NCI-H1417 (cell line): ENCODE measurements at regions not wholly inside any gene's neighbourhood (a gene's known extent, or its start where the extent isn't known, plus 50 kb on each side); places are given as distances from the start of the nearest gene placed in this dataset.
"Not testable (repeated sequence)": the region's sequence is repeated elsewhere in the genome, so short reads cannot be mapped to it uniquely, and the experiment has no call there.

Experiments used
- DNase-seq, 3 experiments: peaks; one replicate each; lab custom pipeline; 2025; lab: John Stamatoyannopoulos, UW

- peak in 1 of 3 experiments; percentile 18 for DNase-seq
Measured at GRCh38 chr6:23499549-23499948, 626.5 kb upstream of the NRSN1 start.

DNA sequence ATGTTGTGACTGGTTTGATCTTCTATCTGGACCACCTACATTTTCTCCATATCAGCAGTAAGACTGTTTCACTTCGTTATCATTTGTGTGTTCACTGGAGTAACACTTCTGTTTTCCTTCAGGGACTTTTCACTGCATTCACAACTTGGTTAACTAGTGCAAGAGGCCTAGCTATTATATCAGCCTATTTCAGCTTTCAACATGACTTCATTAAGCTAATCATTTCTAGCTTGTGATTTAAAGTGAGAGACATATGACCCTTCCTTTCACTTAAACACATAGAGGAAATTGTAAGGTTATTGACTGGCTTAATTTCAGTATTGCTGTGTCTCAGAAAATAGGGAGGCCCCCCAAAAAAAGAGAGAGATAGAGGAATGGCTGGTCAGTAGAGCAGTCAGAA lies 622.8 kb upstream of the NRSN1 start:
- no peak for DNase-seq

DNA sequence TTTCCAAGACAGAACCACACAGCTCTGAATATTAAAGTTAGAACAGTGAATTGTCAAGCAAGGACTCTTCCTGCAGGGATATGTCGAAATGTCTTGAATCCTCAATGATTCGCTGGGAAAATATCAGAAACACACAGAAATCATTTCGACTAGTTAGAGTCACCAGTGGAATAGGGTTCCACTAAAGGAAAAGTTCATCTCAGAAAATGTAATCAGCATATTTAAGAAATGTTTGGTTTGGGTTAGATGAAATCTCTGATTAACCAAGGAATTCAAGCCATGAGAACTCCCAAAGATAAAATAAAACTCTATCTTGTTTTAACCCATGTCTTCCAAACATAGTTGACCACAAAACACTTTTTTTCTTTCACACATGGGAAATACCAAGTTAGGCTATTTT lies 621.0 kb upstream of the NRSN1 start:
- no peak for DNase-seq

GRCh38 chr6:23510778-23511510 lies 615.1 kb upstream of the NRSN1 start:
- DNase-seq, result no peak

DNA sequence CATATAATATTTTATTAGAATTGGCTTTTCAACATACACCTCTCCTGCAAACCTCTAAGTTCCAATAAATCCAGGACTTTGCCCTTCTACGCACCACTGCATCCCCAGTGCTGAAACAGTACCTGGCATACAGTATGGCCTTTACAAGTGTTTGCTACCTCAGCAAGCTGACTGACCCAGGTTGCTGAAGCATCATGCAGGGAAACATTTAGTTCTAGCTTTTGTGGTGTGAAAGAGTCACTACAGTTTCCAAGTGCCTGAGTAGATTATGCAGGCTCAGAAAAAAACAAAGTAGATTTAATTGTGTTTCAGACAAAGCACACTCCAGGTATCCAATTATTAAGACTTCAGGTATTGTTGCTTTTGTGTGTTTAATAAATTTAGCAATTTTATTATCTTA lies 614.2 kb upstream of the NRSN1 start:
- peak in 1 of 3 experiments; percentile 19 for DNase-seq

DNA sequence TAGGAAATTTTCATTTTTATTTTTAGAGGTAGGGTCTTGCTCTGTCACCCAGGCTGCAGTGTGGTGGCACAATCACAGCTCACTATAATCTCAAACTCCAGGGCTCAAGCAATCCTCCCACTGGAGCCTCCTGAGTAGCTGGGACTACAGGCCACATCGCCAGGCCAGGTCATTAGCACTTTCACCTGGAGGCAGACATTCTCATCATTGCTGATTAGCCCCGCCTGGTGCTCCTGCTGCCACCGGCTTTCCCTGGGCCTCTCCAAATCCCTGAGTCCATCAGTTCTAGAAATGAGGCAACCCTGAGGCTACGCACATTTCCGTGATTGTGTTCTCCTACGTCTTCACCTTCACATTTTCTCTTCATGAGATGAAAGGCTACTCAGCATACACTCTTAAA lies 607.7 kb upstream of the NRSN1 start:
- DNase-seq, result no peak

DNA sequence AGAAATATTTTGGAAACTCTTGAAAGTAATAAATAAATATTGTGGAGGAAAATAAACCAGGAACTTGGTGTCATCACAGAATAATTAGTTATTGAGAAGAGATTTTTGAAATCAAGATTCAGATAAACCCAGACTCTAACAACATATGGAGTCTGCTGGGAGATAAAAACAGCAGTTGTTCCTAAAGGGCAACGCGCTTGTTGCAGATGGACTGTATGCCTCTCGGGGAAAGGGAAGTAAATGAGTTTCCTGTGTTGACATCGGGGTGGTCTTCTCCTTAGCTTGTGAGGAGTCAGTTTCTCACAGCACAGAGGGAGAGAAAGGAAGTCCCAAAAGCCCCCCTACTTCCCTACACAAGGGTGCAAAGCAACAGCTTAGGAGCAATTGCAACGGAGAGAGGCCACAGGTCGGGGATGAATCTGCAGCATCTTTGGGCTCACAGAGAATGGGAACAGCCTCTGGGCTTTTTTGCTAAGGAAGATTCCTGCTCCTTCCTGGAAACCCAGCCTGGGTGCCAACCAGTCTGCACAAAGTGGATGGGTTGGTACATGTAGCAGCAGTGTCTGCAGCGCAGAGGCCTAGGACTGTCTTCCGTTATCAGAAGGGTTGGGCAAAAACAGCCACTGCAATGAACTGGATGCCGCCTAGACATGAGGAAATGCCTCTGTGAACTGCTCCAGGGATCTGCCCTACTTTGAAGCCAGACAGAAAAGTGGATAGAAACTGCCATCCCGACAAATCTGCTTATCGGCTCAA lies 603.0 kb upstream of the NRSN1 start:
- DNase-seq, result no peak

GRCh38 chr6:23523771-23524170 lies 602.2 kb upstream of the NRSN1 start:
- DNase-seq, result no peak

- no peak for DNase-seq
Measured at GRCh38 chr6:23524548-23524947, 601.5 kb upstream of the NRSN1 start.

- DNase-seq, result no peak
Measured at GRCh38 chr6:23526526-23526925, 599.5 kb upstream of the NRSN1 start.

GRCh38 chr6:23529902-23530301 lies 596.1 kb upstream of the NRSN1 start:
- no peak for DNase-seq

GRCh38 chr6:23531666-23532065 lies 594.3 kb upstream of the NRSN1 start:
- no peak for DNase-seq

DNA sequence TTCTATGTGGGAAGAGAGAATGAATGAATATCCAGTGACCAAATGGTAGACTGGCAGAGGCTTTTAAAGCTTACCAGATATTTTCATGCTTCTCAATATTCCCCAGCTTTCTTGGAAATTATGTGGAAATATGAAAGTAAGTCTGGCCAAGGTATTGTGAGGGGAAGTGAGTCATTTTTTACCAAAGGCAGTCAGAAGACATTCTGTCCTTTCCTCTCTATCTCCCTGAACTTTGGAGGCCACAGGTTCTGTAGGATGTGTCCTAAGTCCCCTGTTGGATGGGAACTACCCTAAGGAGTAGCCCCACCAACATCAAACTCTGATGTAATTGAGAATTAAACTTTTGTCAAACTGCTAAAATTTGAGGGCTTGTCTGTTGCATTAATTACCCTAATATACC lies 593.8 kb upstream of the NRSN1 start:
- no peak for DNase-seq

- no peak for DNase-seq
Measured at GRCh38 chr6:23533311-23533710, 592.7 kb upstream of the NRSN1 start.

GRCh38 chr6:23533944-23534343 lies 592.1 kb upstream of the NRSN1 start:
- DNase-seq, result peak; percentile 14 to 68 (median 68)

DNA sequence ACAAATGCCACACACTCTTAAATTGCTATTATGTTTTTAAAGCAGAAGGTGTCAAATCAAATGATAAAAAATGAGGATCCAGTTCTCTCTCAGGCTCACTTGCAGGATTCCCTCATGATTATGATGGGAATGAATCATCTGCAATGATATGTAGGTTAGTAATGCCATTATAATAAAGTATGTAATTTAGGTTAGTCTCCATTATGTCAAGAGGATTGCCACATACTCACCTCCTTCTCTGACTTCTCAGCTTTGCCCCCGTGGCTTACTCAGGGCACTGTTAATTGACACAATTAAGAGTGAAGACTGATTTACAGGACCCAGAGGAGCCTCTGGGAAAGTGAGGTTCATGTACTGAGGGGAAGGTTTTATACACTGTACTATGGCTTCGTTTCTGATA lies 591.7 kb upstream of the NRSN1 start:
- peak in 1 of 3 experiments; percentile 44 for DNase-seq

GRCh38 chr6:23535101-23535500 lies 590.9 kb upstream of the NRSN1 start:
- peak in 1 of 3 experiments; percentile 7 for DNase-seq

DNA sequence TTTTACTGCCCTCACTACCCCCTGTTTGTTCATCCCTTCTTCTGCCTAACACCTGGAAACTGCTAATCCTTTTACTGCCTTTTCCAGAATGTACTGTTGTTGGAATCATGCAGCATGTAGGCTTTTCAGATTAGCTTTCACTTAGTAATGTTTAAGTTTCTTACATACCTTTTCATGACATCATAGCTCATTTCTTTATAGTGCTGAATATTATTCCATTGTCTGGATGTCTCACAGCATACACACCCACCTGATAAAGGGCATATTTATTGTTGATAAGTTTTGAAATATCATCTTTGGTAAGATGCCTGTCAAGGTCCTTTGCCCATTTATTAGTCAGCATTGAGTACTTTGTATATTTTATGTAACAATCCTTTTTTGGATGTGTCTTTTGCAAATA lies 588.2 kb upstream of the NRSN1 start:
- no peak for DNase-seq

DNA sequence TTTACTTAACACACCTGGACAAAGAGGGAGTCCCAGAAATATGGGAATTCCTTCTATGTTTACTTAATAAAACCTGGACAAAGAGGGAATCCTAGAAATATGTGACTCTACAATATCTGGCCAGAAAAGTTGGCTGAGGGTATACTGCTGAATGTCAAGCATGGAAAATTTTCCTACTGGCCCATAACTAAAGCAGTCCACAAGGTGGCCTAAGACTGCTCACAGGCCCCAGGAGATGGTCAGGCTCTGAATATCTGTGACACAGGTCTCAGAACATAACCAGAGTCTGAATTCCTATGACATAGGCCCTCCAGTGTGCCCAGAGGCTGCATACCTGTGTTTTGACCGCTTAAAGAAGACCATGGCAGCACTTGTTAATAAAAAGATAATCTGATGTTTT lies 578.2 kb upstream of the NRSN1 start:
- peak in 1 of 3 experiments; percentile 27 for DNase-seq

- not testable (repeated sequence) for DNase-seq
Measured at GRCh38 chr6:23554953-23555352, 571.1 kb upstream of the NRSN1 start.

DNA sequence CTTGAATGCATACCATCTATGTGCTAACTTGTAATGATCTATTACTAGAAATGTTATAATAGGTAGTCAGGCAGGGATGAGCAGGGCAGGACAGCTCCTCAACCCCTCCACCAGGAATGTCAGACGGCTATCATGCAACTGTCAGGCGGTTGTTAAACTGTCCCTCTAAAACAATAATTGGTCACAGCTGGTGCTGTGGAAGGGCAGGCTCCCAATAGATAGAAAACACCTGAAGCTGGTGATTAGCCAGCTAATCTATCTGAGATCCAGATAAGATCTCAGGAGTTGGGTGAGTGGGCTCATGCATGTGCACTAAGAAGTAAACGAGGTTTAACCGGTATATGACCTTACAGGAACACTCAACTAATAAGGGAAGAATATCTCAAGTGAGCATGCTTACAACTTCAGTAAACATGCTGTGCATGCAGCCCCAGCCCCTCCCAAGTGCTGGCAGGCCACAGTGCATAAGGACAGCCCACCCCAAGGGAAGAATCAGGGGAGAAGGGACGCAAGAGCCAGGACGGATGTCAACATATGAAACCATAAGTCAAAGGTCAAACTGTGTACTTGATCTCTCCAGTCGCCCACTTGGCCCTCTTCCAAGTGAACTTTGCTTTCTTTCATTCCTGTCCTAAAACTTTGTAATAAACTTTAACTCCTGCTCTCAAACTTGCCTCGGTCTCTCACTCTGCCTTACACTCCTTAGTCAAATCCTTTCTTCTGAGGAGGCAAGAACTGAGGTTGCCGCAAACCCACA lies 566.2 kb upstream of the NRSN1 start:
- peak in 1 of 3 experiments; percentile 11 for DNase-seq

- DNase-seq, result no peak
Measured at GRCh38 chr6:23561732-23562131, 564.3 kb upstream of the NRSN1 start.

GRCh38 chr6:23562554-23562953 lies 563.5 kb upstream of the NRSN1 start:
- no peak for DNase-seq
